ENCODE measurements at regions not wholly inside any gene's neighbourhood (a gene's known extent, or its start where the extent isn't known, plus 50 kb on each side); places are given as distances from the start of the nearest gene placed in this dataset.
"Not testable (repeated sequence)": the region's sequence is repeated elsewhere in the genome, so short reads cannot be mapped to it uniquely, and the experiment has no call there.

GRCh38 chr6:86765211-86765610, 172.1 kb upstream of the HTR1E start:
- no peaks in the 10 kb centered on the region for H4K20me1 ChIP-seq (ENCODE audit: control insufficient read depth, insufficient read depth, insufficient read length)
- H3K18ac ChIP-seq (ENCODE audit: insufficient read length, low read depth, low read length), result no peak overlapping the region
- no peak overlapping the region for H2BK12ac ChIP-seq (ENCODE audit: insufficient read length, low read depth, low read length)
- no peak for TF ChIP-seq CTCF (conservative IDR thresholded peaks at IDR 0.05)
- H3K4me3 Mint-ChIP-seq, result no peak overlapping the region
- no peaks in the 10 kb centered on the region for H3K23me2 ChIP-seq (ENCODE audit: insufficient read length, low read depth, low read length, poor library complexity, severe bottlenecking)
- H3K4ac ChIP-seq (ENCODE audit: low read depth, low read length), result no peak overlapping the region
- H2AFZ ChIP-seq (ENCODE audit: low read length), result no peak overlapping the region
- H3K9ac ChIP-seq (ENCODE audit: extremely low read depth, insufficient read length, low read length), result no peak overlapping the region
- H3K27ac Mint-ChIP-seq, result no peak overlapping the region
- H2AK5ac ChIP-seq (ENCODE audit: insufficient read length, low read length), result no peak overlapping the region
- H4K91ac ChIP-seq (ENCODE audit: insufficient read length, low read depth, low read length), result no peak overlapping the region
- H3K56ac ChIP-seq (ENCODE audit: insufficient read length, low read depth, low read length), result no peak overlapping the region
- peaks cover 8 to 32% (median 14%) of the 10 kb centered on the region in 3 experiments for H3K36me3 Mint-ChIP-seq (ENCODE audit: insufficient read depth in 1 of 3, low read depth in 3 of 3)
- H3K79me1 ChIP-seq (ENCODE audit: insufficient read depth, low read depth, low read length, poor library complexity, severe bottlenecking), result no peaks in the 10 kb centered on the region
- no peak overlapping the region for H2BK120ac ChIP-seq (ENCODE audit: low read depth, low read length, poor library complexity, severe bottlenecking)
- H3K9me3 Mint-ChIP-seq, result peaks cover 28 to 30% of the 10 kb centered on the region in 2 experiments
- H2BK5ac ChIP-seq (ENCODE audit: insufficient read length, low read length), result no peak overlapping the region
- H3K27ac ChIP-seq (ENCODE audit: insufficient read length, low read depth, low read length), result no peak overlapping the region
- DNase-seq, result no peak
- no peak overlapping the region for H4K8ac ChIP-seq (replicated peaks; ENCODE audit: insufficient read length, low read depth, low read length)
- no peaks in the 10 kb centered on the region for H3K79me2 ChIP-seq (ENCODE audit: insufficient read depth, low read length)
- H2BK15ac ChIP-seq (ENCODE audit: low read depth, low read length), result no peak overlapping the region
- no peaks in the 10 kb centered on the region for H3K4me1 Mint-ChIP-seq
- H3K27me3 ChIP-seq (ENCODE audit: insufficient read depth, low read length), result no peaks in the 10 kb centered on the region
- no peak overlapping the region for H3K14ac ChIP-seq (ENCODE audit: insufficient read depth, low read length)
- H3K27me3 Mint-ChIP-seq (ENCODE audit: low read depth), result no peaks in the 10 kb centered on the region; the same call in 1 of the 2 replicates
- no peak overlapping the region for H3K4me2 ChIP-seq (ENCODE audit: insufficient read depth, insufficient read length, low read length)
- no peak overlapping the region for H4K5ac ChIP-seq (ENCODE audit: insufficient read length, low read depth, low read length)
- peaks cover 3% of the 10 kb centered on the region for H3K9me3 ChIP-seq (ENCODE audit: control insufficient read depth, low read depth, low read length)
- H3K4me1 ChIP-seq (ENCODE audit: insufficient read depth, low read length), result no peaks in the 10 kb centered on the region
- no CpG with 5 or more reads among the region's 1 CpG for WGBS (ENCODE audit: extremely low coverage, insufficient read length, low lambda C conversion rate)
- no peak overlapping the region for H3T11ph ChIP-seq (ENCODE audit: low read length)
- no peak overlapping the region for H2BK20ac ChIP-seq (ENCODE audit: low read depth, low read length, poor library complexity, severe bottlenecking)
- no peak overlapping the region for H3K23ac ChIP-seq (ENCODE audit: insufficient read length, low read depth, low read length)

- not testable (repeated sequence) for H3K27ac Mint-ChIP-seq; H4K20me1 ChIP-seq (ENCODE audit: control insufficient read depth, insufficient read depth, insufficient read length); H3K18ac ChIP-seq (ENCODE audit: insufficient read length, low read depth, low read length); H2BK5ac ChIP-seq (ENCODE audit: insufficient read length, low read length); H2BK20ac ChIP-seq (ENCODE audit: low read depth, low read length, poor library complexity, severe bottlenecking); H3K23ac ChIP-seq (ENCODE audit: insufficient read length, low read depth, low read length); H3K14ac ChIP-seq (ENCODE audit: insufficient read depth, low read length); H2AK5ac ChIP-seq (ENCODE audit: insufficient read length, low read length); H3K79me2 ChIP-seq (ENCODE audit: insufficient read depth, low read length); H3K27ac ChIP-seq (ENCODE audit: insufficient read length, low read depth, low read length); H4K5ac ChIP-seq (ENCODE audit: insufficient read length, low read depth, low read length); H3K23me2 ChIP-seq (ENCODE audit: insufficient read length, low read depth, low read length, poor library complexity, severe bottlenecking); H3T11ph ChIP-seq (ENCODE audit: low read length); DNase-seq; H3K4me2 ChIP-seq (ENCODE audit: insufficient read depth, insufficient read length, low read length); H3K56ac ChIP-seq (ENCODE audit: insufficient read length, low read depth, low read length); H3K27me3 Mint-ChIP-seq (ENCODE audit: low read depth); H3K79me1 ChIP-seq (ENCODE audit: insufficient read depth, low read depth, low read length, poor library complexity, severe bottlenecking); H4K91ac ChIP-seq (ENCODE audit: insufficient read length, low read depth, low read length); H3K9ac ChIP-seq (ENCODE audit: extremely low read depth, insufficient read length, low read length); H3K27me3 ChIP-seq (ENCODE audit: insufficient read depth, low read length); H2AFZ ChIP-seq (ENCODE audit: low read length); H3K4me1 ChIP-seq (ENCODE audit: insufficient read depth, low read length); H3K4me3 Mint-ChIP-seq; H2BK12ac ChIP-seq (ENCODE audit: insufficient read length, low read depth, low read length); H2BK15ac ChIP-seq (ENCODE audit: low read depth, low read length); H4K8ac ChIP-seq (replicated peaks; ENCODE audit: insufficient read length, low read depth, low read length); H3K4ac ChIP-seq (ENCODE audit: low read depth, low read length); H2BK120ac ChIP-seq (ENCODE audit: low read depth, low read length, poor library complexity, severe bottlenecking)
- H3K4me1 Mint-ChIP-seq, result peaks cover 25 to 27% of the 10 kb centered on the region in 2 experiments
- peaks cover 38 to 41% of the 10 kb centered on the region in 2 experiments for H3K9me3 Mint-ChIP-seq
- H3K9me3 ChIP-seq (ENCODE audit: control insufficient read depth, low read depth, low read length), result peaks cover 14% of the 10 kb centered on the region
- H3K36me3 Mint-ChIP-seq (ENCODE audit: insufficient read depth in 1 of 3, low read depth in 3 of 3), result peaks cover 18 to 34% (median 25%) of the 10 kb centered on the region in 3 experiments
Measured at GRCh38 chr6:86759953-86760352, 177.4 kb upstream of the HTR1E start.
